A549 (cell line): ENCODE measurements at regions not wholly inside any gene's neighbourhood (a gene's known extent, or its start where the extent isn't known, plus 50 kb on each side); places are given as distances from the start of the nearest gene placed in this dataset.

Experiments used
- ATAC-seq, 2 experiments: fragments of 200-7000 bp in 1 of 2; fragments of >200 bp in 1 of 2; cut with Nextera tagmentation in 1 of 2; cut with Tn5 transposase in 1 of 2; 3 replicates each; pipeline versions ENCODE4 v1.8.0 to v1.9.1; 2018 to 2020; ENCODE audit warnings: mild to moderate bottlenecking in 1 of 2, moderate library complexity in 1 of 2
- CTCF ChIA-PET: fragments of 300-600 bp; sonication (Branson Sonifier 250); formaldehyde crosslinking; extraction: SDS; loops from one replicate; lab custom pipeline; 2021; ENCODE audit warnings: antibody characterized with exemption, inconsistent platforms; lab: Yijun Ruan, JAX
- POLR2A ChIA-PET: fragments of 350-600 bp; formaldehyde crosslinking; extraction: SDS; loops from one replicate; lab custom pipeline; 2021; ENCODE audit warnings: antibody characterized with exemption, inconsistent platforms; lab: Yijun Ruan, JAX
- DNase-seq, 2 experiments: peaks; one replicate each; pipeline versions ENCODE4 v3.0.0 to v3.0.0-alpha.2; 2011 to 2016; ENCODE audit warnings: low read depth in 1 of 2, low spot score in 1 of 2
- FAIRE-seq: peaks from 2 replicates; lab custom pipeline; 2011; peaks lifted over from hg19 to GRCh38; lab: Jason Lieb, UNC
- H3K27ac ChIP-seq, 2 experiments: fragments of >200 bp; sonication (Bioruptor Twin); formaldehyde crosslinking; 3 replicates each; pipeline ENCODE4 v1.5.1; 2016 to 2017
- H3K4me1 ChIP-seq: fragments of >200 bp; sonication (Bioruptor Twin); formaldehyde crosslinking; 3 replicates; pipeline ENCODE4 v1.6.1; 2016
- H3K4me2 ChIP-seq: fragments of >200 bp; sonication (Bioruptor Twin); formaldehyde crosslinking; 3 replicates; pipeline ENCODE4 v1.6.1; 2016
- H3K4me3 ChIP-seq: fragments of >200 bp; sonication (Bioruptor Twin); formaldehyde crosslinking; 3 replicates; pipeline ENCODE4 v1.5.1; 2016
- H3K9me3 ChIP-seq: fragments of >200 bp; sonication (Bioruptor Twin); formaldehyde crosslinking; 3 replicates; pipeline ENCODE4 v1.6.1; 2016
- CBX2 ChIP-seq: fragments of 200-600 bp; sonication (generic); IDR thresholded peaks from 2 replicates; pipeline ENCODE4 v1.6.1; 2016; ENCODE audit warnings: low read depth, mild to moderate bottlenecking, borderline replicate concordance
- CBX8 ChIP-seq: fragments of 200-600 bp; sonication (generic); IDR thresholded peaks from 2 replicates; pipeline ENCODE4 v1.6.1; 2016
- CEBPB ChIP-seq, 2 experiments: fragments of >200 bp in 1 of 2; sonication (Bioruptor Twin) in 1 of 2; formaldehyde crosslinking in 1 of 2; IDR thresholded peaks; 2 replicates each; pipeline ENCODE4 v1.6.1; 2012 to 2016
- CTCF ChIP-seq: fragments of >200 bp; sonication (Bioruptor Twin); formaldehyde crosslinking; IDR thresholded peaks from 3 replicates; pipeline ENCODE4 v1.5.1; 2016
- EHMT2 ChIP-seq: fragments of 200-600 bp; sonication (generic); IDR thresholded peaks from 2 replicates; pipeline ENCODE4 v1.6.1; 2016; ENCODE audit warnings: antibody characterized with exemption, low read depth, mild to moderate bottlenecking, moderate library complexity
- ELK1 ChIP-seq: fragments of 150-350 bp; IDR thresholded peaks from 2 replicates; pipeline ENCODE4 v1.6.1; 2014; ENCODE audit warnings: low read depth, mild to moderate bottlenecking, low read length
- FOSB ChIP-seq: fragments of 250-450 bp; sonication (Bioruptor Pico); IDR thresholded peaks from 2 replicates; pipeline ENCODE4 v1.5.0; 2020; ENCODE audit warnings: mild to moderate bottlenecking, moderate library complexity
- KDM5A ChIP-seq: fragments of 200-600 bp; sonication (generic); IDR thresholded peaks from 2 replicates; pipeline ENCODE4 v1.6.1; 2016; ENCODE audit warnings: antibody characterized with exemption, mild to moderate bottlenecking
- MAFK ChIP-seq: fragments of 450-650 bp; IDR thresholded peaks from 2 replicates; pipeline ENCODE4 v1.6.1; 2014; ENCODE audit not compliant: partially characterized antibody
- POLR2A ChIP-seq: IDR thresholded peaks from 2 replicates; pipeline ENCODE4 v1.6.1; 2012; ENCODE audit warnings: mild to moderate bottlenecking, low read length
- RAD21 ChIP-seq, 2 experiments: fragments of >200 bp in 1 of 2; sonication (Bioruptor Twin) in 1 of 2; formaldehyde crosslinking in 1 of 2; IDR thresholded peaks in 1 of 2; conservative IDR thresholded peaks in 1 of 2; 2 replicates in 1 of 2; 3 replicates in 1 of 2; pipeline ENCODE4 v1.6.1; 2012 to 2018; ENCODE audit warnings: inconsistent platforms in 1 of 2
- RARB ChIP-seq: fragments of 250-450 bp; sonication (Bioruptor Pico); IDR thresholded peaks from 2 replicates; pipeline ENCODE4 v1.8.0; 2021; ENCODE audit warnings: mild to moderate bottlenecking, moderate library complexity
- RCOR1 ChIP-seq: fragments of 150-350 bp; IDR thresholded peaks from 2 replicates; pipeline ENCODE4 v1.6.1; 2014; ENCODE audit warnings: antibody characterized with exemption, low read length, low read depth
- RFX5 ChIP-seq: fragments of 450-650 bp; IDR thresholded peaks from 2 replicates; pipeline ENCODE4 v1.7.1; 2014; ENCODE audit warnings: antibody characterized with exemption, mild to moderate bottlenecking, moderate library complexity
- RNF2 ChIP-seq: fragments of 200-600 bp; sonication (generic); IDR thresholded peaks from 2 replicates; pipeline ENCODE4 v1.6.1; 2016; ENCODE audit warnings: low read depth, mild to moderate bottlenecking, antibody characterized with exemption, moderate library complexity, borderline replicate concordance
- TP53 ChIP-seq: fragments of 250-450 bp; sonication (Bioruptor Pico); IDR thresholded peaks from 2 replicates; pipeline ENCODE4 v1.5.0; 2021; ENCODE audit warnings: mild to moderate bottlenecking, moderate library complexity
- ZNF302 ChIP-seq: fragments of 250-450 bp; sonication (Bioruptor Pico); IDR thresholded peaks from 2 replicates; pipeline ENCODE4 v1.9.0; 2021; ENCODE audit warnings: inconsistent platforms, mild to moderate bottlenecking, moderate library complexity
- ZSCAN20 ChIP-seq: fragments of 250-450 bp; sonication (Bioruptor Pico); IDR thresholded peaks from 2 replicates; pipeline ENCODE4 v1.8.0; 2022; ENCODE audit warnings: mild to moderate bottlenecking, moderate library complexity
- WGBS: methylation state at CpG from one replicate; pipeline ENCODE4 v1.1.6; 2017; ENCODE audit errors: missing lambda C conversion rate; 5-methylcytosine and 5-hydroxymethylcytosine counted together
- TF ChIP-seq, protein P1 (sequence below): fragments of 200-600 bp; sonication (generic); IDR thresholded peaks from 2 replicates; pipeline ENCODE4 v1.6.1; 2016; ENCODE audit warnings: antibody characterized with exemption, mild to moderate bottlenecking, moderate library complexity
- TF ChIP-seq, protein P2 (sequence below): fragments of >200 bp; sonication (Bioruptor Twin); formaldehyde crosslinking; IDR thresholded peaks from 3 replicates; pipeline ENCODE4 v1.6.1; 2016

DNA sequence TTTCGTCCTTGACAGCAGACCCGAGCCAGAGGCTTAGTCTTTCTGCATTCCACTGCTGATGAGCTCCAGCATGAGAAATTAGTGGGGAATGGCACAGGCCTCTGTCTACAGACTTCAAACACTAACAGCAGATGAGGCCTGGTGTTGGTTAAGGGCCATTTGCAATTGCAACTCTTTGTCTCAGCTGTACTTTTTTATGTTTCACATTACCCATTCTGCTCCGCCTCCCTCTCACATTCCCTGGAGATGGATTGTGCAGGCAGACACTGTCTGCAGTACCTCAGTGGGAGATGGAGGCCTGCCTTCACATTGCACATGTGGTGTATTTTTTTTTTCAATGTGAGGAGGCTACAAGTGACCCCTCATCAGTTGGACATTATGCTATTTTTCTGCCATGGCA, 370.2 kb downstream of the DUSP10 start:
- WGBS, result 38% methylated on average over 3 of the region's 3 CpGs
- H3K4me1 ChIP-seq, result no peaks in the 10 kb centered on the region
- FAIRE-seq, result no peak
- H3K9me3 ChIP-seq, result no peaks in the 10 kb centered on the region; the same call in 2 of the 3 replicates
- H3K27ac ChIP-seq, result no peak overlapping the region
- no peak overlapping the region for H3K4me3 ChIP-seq
- no peak for ATAC-seq
- POLR2A ChIA-PET, result no interaction called here
- DNase-seq, result no peak
- TF ChIP-seq POLR2A, result no peak
- TF ChIP-seq, protein P1, sequence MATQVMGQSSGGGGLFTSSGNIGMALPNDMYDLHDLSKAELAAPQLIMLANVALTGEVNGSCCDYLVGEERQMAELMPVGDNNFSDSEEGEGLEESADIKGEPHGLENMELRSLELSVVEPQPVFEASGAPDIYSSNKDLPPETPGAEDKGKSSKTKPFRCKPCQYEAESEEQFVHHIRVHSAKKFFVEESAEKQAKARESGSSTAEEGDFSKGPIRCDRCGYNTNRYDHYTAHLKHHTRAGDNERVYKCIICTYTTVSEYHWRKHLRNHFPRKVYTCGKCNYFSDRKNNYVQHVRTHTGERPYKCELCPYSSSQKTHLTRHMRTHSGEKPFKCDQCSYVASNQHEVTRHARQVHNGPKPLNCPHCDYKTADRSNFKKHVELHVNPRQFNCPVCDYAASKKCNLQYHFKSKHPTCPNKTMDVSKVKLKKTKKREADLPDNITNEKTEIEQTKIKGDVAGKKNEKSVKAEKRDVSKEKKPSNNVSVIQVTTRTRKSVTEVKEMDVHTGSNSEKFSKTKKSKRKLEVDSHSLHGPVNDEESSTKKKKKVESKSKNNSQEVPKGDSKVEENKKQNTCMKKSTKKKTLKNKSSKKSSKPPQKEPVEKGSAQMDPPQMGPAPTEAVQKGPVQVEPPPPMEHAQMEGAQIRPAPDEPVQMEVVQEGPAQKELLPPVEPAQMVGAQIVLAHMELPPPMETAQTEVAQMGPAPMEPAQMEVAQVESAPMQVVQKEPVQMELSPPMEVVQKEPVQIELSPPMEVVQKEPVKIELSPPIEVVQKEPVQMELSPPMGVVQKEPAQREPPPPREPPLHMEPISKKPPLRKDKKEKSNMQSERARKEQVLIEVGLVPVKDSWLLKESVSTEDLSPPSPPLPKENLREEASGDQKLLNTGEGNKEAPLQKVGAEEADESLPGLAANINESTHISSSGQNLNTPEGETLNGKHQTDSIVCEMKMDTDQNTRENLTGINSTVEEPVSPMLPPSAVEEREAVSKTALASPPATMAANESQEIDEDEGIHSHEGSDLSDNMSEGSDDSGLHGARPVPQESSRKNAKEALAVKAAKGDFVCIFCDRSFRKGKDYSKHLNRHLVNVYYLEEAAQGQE, result no peak
- TF ChIP-seq ZSCAN20 (CRISPR knock-in tag), result no peak
- TF ChIP-seq, protein P2, sequence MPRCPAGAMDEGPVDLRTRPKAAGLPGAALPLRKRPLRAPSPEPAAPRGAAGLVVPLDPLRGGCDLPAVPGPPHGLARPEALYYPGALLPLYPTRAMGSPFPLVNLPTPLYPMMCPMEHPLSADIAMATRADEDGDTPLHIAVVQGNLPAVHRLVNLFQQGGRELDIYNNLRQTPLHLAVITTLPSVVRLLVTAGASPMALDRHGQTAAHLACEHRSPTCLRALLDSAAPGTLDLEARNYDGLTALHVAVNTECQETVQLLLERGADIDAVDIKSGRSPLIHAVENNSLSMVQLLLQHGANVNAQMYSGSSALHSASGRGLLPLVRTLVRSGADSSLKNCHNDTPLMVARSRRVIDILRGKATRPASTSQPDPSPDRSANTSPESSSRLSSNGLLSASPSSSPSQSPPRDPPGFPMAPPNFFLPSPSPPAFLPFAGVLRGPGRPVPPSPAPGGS, result no peak
- no peak for TF ChIP-seq RFX5
- TF ChIP-seq, all 56 proteins: peak for 0
- no peak overlapping the region for H3K4me2 ChIP-seq
- CTCF ChIA-PET, result no interaction called here

- DNase-seq, result no peak
- WGBS, result 71% methylated on average over 1 of the region's 1 CpG
- TF ChIP-seq FOSB (CRISPR knock-in tag), result no peak
- TF ChIP-seq CBX8, result no peak
- no peak for TF ChIP-seq ZSCAN20 (CRISPR knock-in tag)
- TF ChIP-seq MAFK, result peak; percentile 92
- no peak for TF ChIP-seq CTCF
- TF ChIP-seq ZNF302, result no peak
- TF ChIP-seq, all 56 proteins: peak for 1
- ChIA-PET CTCF (no interaction called here), POLR2A (no interaction called here)
- ATAC-seq (no peak), FAIRE-seq (no peak)
- Histone ChIP-seq H3K9me3 (no peaks in the 10 kb centered on the region; the same call in 2 of the 3 replicates), H3K27ac (no peak overlapping the region), H3K4me3 (no peak overlapping the region), H3K4me2 (no peak overlapping the region), H3K4me1 (no peaks in the 10 kb centered on the region)
These were observed 368.1 kb downstream of the DUSP10 start for GRCh38 chr1:221373795-221374194.

GRCh38 chr1:221376286-221376685, 365.6 kb downstream of the DUSP10 start:
- ATAC-seq (no peak), DNase-seq (no peak), FAIRE-seq (no peak)
- Histone ChIP-seq H3K4me3 (no peak overlapping the region), H3K9me3 (no peaks in the 10 kb centered on the region; the same call in 2 of the 3 replicates), H3K4me2 (no peak overlapping the region), H3K4me1 (no peaks in the 10 kb centered on the region), H3K27ac (no peak overlapping the region)
- 63% methylated on average over 5 of the region's 5 CpGs for WGBS
- CTCF ChIA-PET, result no interaction called here
- TF ChIP-seq ZNF302 (no peak), TP53 (CRISPR knock-in tag) (no peak), KDM5A (no peak), RNF2 (no peak), RARB (CRISPR knock-in tag) (no peak), EHMT2 (no peak), RAD21 (conservative IDR thresholded peaks at IDR 0.05 in 1 of 2, IDR thresholded peaks at IDR 0.05 in 1 of 2) (no peak), POLR2A (no peak), RCOR1 (no peak), CEBPB (IDR thresholded peaks at IDR 0.05) (no peak), ELK1 (no peak), CBX2 (no peak)
- POLR2A ChIA-PET, result no interaction called here
